Neural cell (in vitro differentiated cells): ENCODE measurements at regions not wholly inside any gene's neighbourhood (a gene's known extent, or its start where the extent isn't known, plus 50 kb on each side); places are given as distances from the start of the nearest gene placed in this dataset.

Experiments used
- CTCF ChIP-seq: fragments of 450-650 bp; IDR thresholded peaks from 2 replicates; pipeline ENCODE4 v1.5.1; 2014; ENCODE audit warnings: antibody characterized with exemption, mild to moderate bottlenecking, moderate library complexity; ENCODE audit not compliant: poor library complexity, severe bottlenecking
- EP300 ChIP-seq: fragments of 450-650 bp; conservative IDR thresholded peaks from 2 replicates; pipeline ENCODE4 v1.6.1; 2014; ENCODE audit warnings: antibody characterized with exemption, mild to moderate bottlenecking, moderate library complexity; ENCODE audit not compliant: poor library complexity, severe bottlenecking
- EZH2 ChIP-seq: fragments of 200-600, 300-800 bp; shearing (Covaris generic), sonication (generic); IDR thresholded peaks from 2 replicates; pipeline ENCODE4 v1.6.1; 2014; ENCODE audit warnings: antibody characterized with exemption, low read length, borderline replicate concordance, mild to moderate bottlenecking; ENCODE audit not compliant: insufficient read depth, poor library complexity, severe bottlenecking
- MXI1 ChIP-seq: fragments of 450-650 bp; conservative IDR thresholded peaks from 2 replicates; pipeline ENCODE4 v1.6.1; 2014; ENCODE audit warnings: antibody characterized with exemption, mild to moderate bottlenecking; ENCODE audit not compliant: poor library complexity, severe bottlenecking
- POLR2AphosphoS5 ChIP-seq: IDR thresholded peaks from 2 replicates; pipeline ENCODE4 v1.6.1; 2012
- RAD21 ChIP-seq: fragments of 450-650 bp; conservative IDR thresholded peaks from 2 replicates; pipeline ENCODE4 v1.6.1; 2014; ENCODE audit warnings: antibody characterized with exemption, mild to moderate bottlenecking, moderate library complexity
- REST ChIP-seq: IDR thresholded peaks from 2 replicates; pipeline ENCODE4 v1.6.1; 2012; ENCODE audit warnings: borderline replicate concordance
- SMC3 ChIP-seq: fragments of 450-650 bp; conservative IDR thresholded peaks from 2 replicates; pipeline ENCODE4 v1.6.1; 2014; ENCODE audit warnings: antibody characterized with exemption, mild to moderate bottlenecking, moderate library complexity; ENCODE audit not compliant: poor library complexity
- TAF1 ChIP-seq: IDR thresholded peaks from 2 replicates; pipeline ENCODE4 v1.6.1; 2012; ENCODE audit warnings: low read depth

GRCh38 chr6:126803769-126804168 is 314.7 kb upstream of the RSPO3 start:
- TF ChIP-seq CTCF (no peak), EP300 (no peak), POLR2AphosphoS5 (no peak), EZH2 (no peak), TAF1 (no peak), MXI1 (no peak), SMC3 (no peak), RAD21 (no peak), REST (no peak)
